ENCODE measurements at regions not wholly inside any gene's neighbourhood (a gene's known extent, or its start where the extent isn't known, plus 50 kb on each side); places are given as distances from the start of the nearest gene placed in this dataset.
"Not testable (repeated sequence)": the region's sequence is repeated elsewhere in the genome, so short reads cannot be mapped to it uniquely, and the experiment has no call there.

DNA sequence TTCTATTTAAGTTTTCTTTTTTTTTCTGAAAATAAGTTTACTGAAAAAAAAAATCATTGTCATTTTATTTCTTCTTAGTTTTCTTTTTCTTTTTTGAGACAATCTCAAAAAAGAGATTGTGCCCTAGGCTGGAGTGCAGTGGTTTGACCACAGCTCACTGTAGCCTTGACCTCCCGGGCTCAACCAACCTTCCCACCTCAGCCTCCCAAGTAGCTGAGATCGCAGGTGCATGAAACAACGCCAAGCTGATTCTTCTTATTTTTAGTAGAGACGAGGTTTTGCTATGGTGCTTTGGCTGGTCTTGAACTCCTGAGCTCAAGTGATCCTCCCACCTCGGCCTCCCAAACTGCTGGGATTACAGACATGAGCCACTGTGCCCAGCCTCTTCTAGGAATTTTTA lies 65.7 kb upstream of the OSTN start:
- no peaks in the 10 kb centered on the region for H3K9me3 ChIP-seq (ENCODE audit: insufficient read depth, low read depth, low read length)
- no peaks in the 10 kb centered on the region for H3K4me1 ChIP-seq (ENCODE audit: control insufficient read depth in 1 of 2, insufficient read depth in 2 of 2, low read length in 2 of 2)
- no peak overlapping the region for H3K4me3 ChIP-seq (ENCODE audit: low read depth, low read length)
- no peak overlapping the region for H3K18ac ChIP-seq (ENCODE audit: low read length)
- no peaks in the 10 kb centered on the region for H3K36me3 ChIP-seq (ENCODE audit: control insufficient read depth in 1 of 2, insufficient read depth in 2 of 2, low read length in 2 of 2)
- no peak overlapping the region for H4K8ac ChIP-seq (ENCODE audit: low read depth, low read length)
- no peak overlapping the region for H4K12ac ChIP-seq (ENCODE audit: low read depth, low read length)
- WGBS (ENCODE audit: extremely low coverage, insufficient coverage, insufficient read length), result no CpG with 5 or more reads among the region's 5 CpGs
- H2BK12ac ChIP-seq (ENCODE audit: low read length), result no peak overlapping the region
- no peak overlapping the region for H2AFZ ChIP-seq (ENCODE audit: insufficient read depth, low read length, poor library complexity)
- no peak overlapping the region for H3K9ac ChIP-seq (ENCODE audit: low read length)
- no peak overlapping the region for H3K4me2 ChIP-seq (ENCODE audit: low read length)
- no peak for DNase-seq
- H3K79me2 ChIP-seq (ENCODE audit: control insufficient read depth, insufficient read depth, low read length, poor library complexity), result no peaks in the 10 kb centered on the region
- H4K91ac ChIP-seq (ENCODE audit: low read depth, low read length), result no peak overlapping the region
- no peak overlapping the region for H3K27ac ChIP-seq (ENCODE audit: low read depth, low read length)
- no peak overlapping the region for H2AK5ac ChIP-seq (ENCODE audit: low read length)
- no peak overlapping the region for H2BK5ac ChIP-seq (ENCODE audit: low read depth, low read length, poor library complexity)
- no peak overlapping the region for H3K23ac ChIP-seq (ENCODE audit: low read length)
- H3K4ac ChIP-seq (ENCODE audit: low read depth, low read length), result no peak overlapping the region
- no peaks in the 10 kb centered on the region for H3K79me1 ChIP-seq (ENCODE audit: low read length)
- no peaks in the 10 kb centered on the region for H3K27me3 ChIP-seq (ENCODE audit: insufficient read depth, low read length)
- H3K14ac ChIP-seq (ENCODE audit: low read length), result no peak overlapping the region
- no peak overlapping the region for H2BK120ac ChIP-seq (ENCODE audit: insufficient read depth, low read length, poor library complexity)

GRCh38 chr3:191131305-191131704 lies 67.7 kb upstream of the OSTN start:
- no peak overlapping the region for H3K9ac ChIP-seq (ENCODE audit: low read length)
- no peak for DNase-seq
- H3K79me2 ChIP-seq (ENCODE audit: control insufficient read depth, insufficient read depth, low read length, poor library complexity), result no peaks in the 10 kb centered on the region
- H3K23ac ChIP-seq (ENCODE audit: low read length), result no peak overlapping the region
- no peaks in the 10 kb centered on the region for H3K79me1 ChIP-seq (ENCODE audit: low read length)
- no peak overlapping the region for H2BK5ac ChIP-seq (ENCODE audit: low read depth, low read length, poor library complexity)
- no peak overlapping the region for H4K8ac ChIP-seq (ENCODE audit: low read depth, low read length)
- no peak overlapping the region for H3K4me2 ChIP-seq (ENCODE audit: low read length)
- no peaks in the 10 kb centered on the region for H3K9me3 ChIP-seq (ENCODE audit: insufficient read depth, low read depth, low read length)
- H3K18ac ChIP-seq (ENCODE audit: low read length), result no peak overlapping the region
- H2AFZ ChIP-seq (ENCODE audit: insufficient read depth, low read length, poor library complexity), result no peak overlapping the region
- H2AK5ac ChIP-seq (ENCODE audit: low read length), result no peak overlapping the region
- H3K4ac ChIP-seq (ENCODE audit: low read depth, low read length), result no peak overlapping the region
- no peak overlapping the region for H4K12ac ChIP-seq (ENCODE audit: low read depth, low read length)
- no peak overlapping the region for H3K27ac ChIP-seq (ENCODE audit: low read depth, low read length)
- no peaks in the 10 kb centered on the region for H3K36me3 ChIP-seq (ENCODE audit: control insufficient read depth in 1 of 2, insufficient read depth in 2 of 2, low read length in 2 of 2)
- no peak overlapping the region for H4K91ac ChIP-seq (ENCODE audit: low read depth, low read length)
- no peaks in the 10 kb centered on the region for H3K27me3 ChIP-seq (ENCODE audit: insufficient read depth, low read length)
- no CpG with 5 or more reads among the region's 4 CpGs for WGBS (ENCODE audit: extremely low coverage, insufficient coverage, insufficient read length)
- no peak overlapping the region for H3K14ac ChIP-seq (ENCODE audit: low read length)
- H2BK12ac ChIP-seq (ENCODE audit: low read length), result no peak overlapping the region
- H3K4me3 ChIP-seq (ENCODE audit: low read depth, low read length), result no peak overlapping the region
- H2BK120ac ChIP-seq (ENCODE audit: insufficient read depth, low read length, poor library complexity), result no peak overlapping the region
- no peaks in the 10 kb centered on the region for H3K4me1 ChIP-seq (ENCODE audit: control insufficient read depth in 1 of 2, insufficient read depth in 2 of 2, low read length in 2 of 2)

DNA sequence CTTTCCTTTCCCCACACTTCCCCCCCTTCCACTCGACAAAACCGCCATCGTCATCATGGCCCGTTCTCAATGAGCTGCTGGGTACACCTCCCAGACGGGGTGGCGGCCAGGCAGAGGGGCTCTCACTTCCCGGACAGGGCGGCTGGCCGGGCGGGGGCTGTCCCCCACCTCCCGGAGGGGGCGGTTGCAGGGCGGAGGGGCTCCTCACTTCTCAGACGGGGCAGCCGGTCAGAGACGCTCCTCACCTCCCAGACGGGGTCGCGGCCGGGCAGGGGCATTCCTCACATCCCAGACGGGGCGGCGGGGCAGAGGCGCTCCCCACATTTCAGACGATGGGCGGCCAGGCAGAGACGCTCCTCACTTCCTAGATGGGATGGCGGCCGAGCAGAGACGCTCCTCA lies 74.2 kb upstream of the OSTN start:
- not testable (repeated sequence) for H3K27ac ChIP-seq (ENCODE audit: low read depth, low read length); H3K9ac ChIP-seq (ENCODE audit: low read length); H3K23ac ChIP-seq (ENCODE audit: low read length); H2BK120ac ChIP-seq (ENCODE audit: insufficient read depth, low read length, poor library complexity); H3K14ac ChIP-seq (ENCODE audit: low read length); H4K8ac ChIP-seq (ENCODE audit: low read depth, low read length); H3K4ac ChIP-seq (ENCODE audit: low read depth, low read length); H4K91ac ChIP-seq (ENCODE audit: low read depth, low read length); H3K18ac ChIP-seq (ENCODE audit: low read length); H3K4me1 ChIP-seq (ENCODE audit: control insufficient read depth in 1 of 2, insufficient read depth in 2 of 2, low read length in 2 of 2); H2BK5ac ChIP-seq (ENCODE audit: low read depth, low read length, poor library complexity); H3K36me3 ChIP-seq (ENCODE audit: control insufficient read depth in 1 of 2, insufficient read depth in 2 of 2, low read length in 2 of 2); H3K9me3 ChIP-seq (ENCODE audit: insufficient read depth, low read depth, low read length); H2AFZ ChIP-seq (ENCODE audit: insufficient read depth, low read length, poor library complexity); H3K27me3 ChIP-seq (ENCODE audit: insufficient read depth, low read length); H3K4me2 ChIP-seq (ENCODE audit: low read length); DNase-seq; H2BK12ac ChIP-seq (ENCODE audit: low read length); H3K79me1 ChIP-seq (ENCODE audit: low read length); H3K79me2 ChIP-seq (ENCODE audit: control insufficient read depth, insufficient read depth, low read length, poor library complexity); H4K12ac ChIP-seq (ENCODE audit: low read depth, low read length); H3K4me3 ChIP-seq (ENCODE audit: low read depth, low read length); H2AK5ac ChIP-seq (ENCODE audit: low read length)
- no CpG with 5 or more reads among the region's 30 CpGs for WGBS (ENCODE audit: extremely low coverage, insufficient coverage, insufficient read length)

DNA sequence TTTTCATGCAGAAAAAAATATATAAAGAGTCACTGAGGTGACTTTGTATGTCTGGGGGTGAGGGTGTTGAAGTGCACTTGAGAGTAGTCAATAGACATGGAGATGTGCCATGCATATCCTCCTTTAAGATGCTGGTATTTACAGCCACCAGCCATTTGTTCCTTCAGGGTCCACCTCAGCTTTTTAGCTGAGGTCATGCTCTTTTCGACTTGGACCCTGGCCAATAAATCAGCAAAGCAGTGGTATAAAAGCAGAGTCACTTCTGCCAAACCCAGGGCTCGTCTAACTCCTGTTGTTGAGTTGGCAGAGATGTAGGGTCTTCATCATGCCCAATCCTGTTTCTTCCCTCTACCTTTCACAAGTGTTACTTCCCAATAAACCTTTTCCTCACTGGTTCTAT lies 75.1 kb upstream of the OSTN start:
- Histone ChIP-seq H3K23ac (ENCODE audit: low read length) (no peak overlapping the region), H3K36me3 (ENCODE audit: control insufficient read depth in 1 of 2, insufficient read depth in 2 of 2, low read length in 2 of 2) (no peaks in the 10 kb centered on the region), H4K91ac (ENCODE audit: low read depth, low read length) (no peak overlapping the region), H3K9ac (ENCODE audit: low read length) (no peak overlapping the region), H3K27ac (ENCODE audit: low read depth, low read length) (no peak overlapping the region), H2BK5ac (ENCODE audit: low read depth, low read length, poor library complexity) (no peak overlapping the region), H4K12ac (ENCODE audit: low read depth, low read length) (no peak overlapping the region), H3K14ac (ENCODE audit: low read length) (no peak overlapping the region), H3K79me2 (ENCODE audit: control insufficient read depth, insufficient read depth, low read length, poor library complexity) (no peaks in the 10 kb centered on the region), H3K27me3 (ENCODE audit: insufficient read depth, low read length) (no peaks in the 10 kb centered on the region), H3K4me2 (ENCODE audit: low read length) (no peak overlapping the region), H3K4ac (ENCODE audit: low read depth, low read length) (no peak overlapping the region), H2BK120ac (ENCODE audit: insufficient read depth, low read length, poor library complexity) (no peak overlapping the region), H3K4me3 (ENCODE audit: low read depth, low read length) (no peak overlapping the region), H2AK5ac (ENCODE audit: low read length) (no peak overlapping the region), H3K79me1 (ENCODE audit: low read length) (no peaks in the 10 kb centered on the region), H3K9me3 (ENCODE audit: insufficient read depth, low read depth, low read length) (no peaks in the 10 kb centered on the region), H2AFZ (ENCODE audit: insufficient read depth, low read length, poor library complexity) (no peak overlapping the region), H4K8ac (ENCODE audit: low read depth, low read length) (no peak overlapping the region), H2BK12ac (ENCODE audit: low read length) (no peak overlapping the region), H3K4me1 (ENCODE audit: control insufficient read depth in 1 of 2, insufficient read depth in 2 of 2, low read length in 2 of 2) (no peaks in the 10 kb centered on the region), H3K18ac (ENCODE audit: low read length) (no peak overlapping the region)
- no CpG with 5 or more reads among the region's 2 CpGs for WGBS (ENCODE audit: extremely low coverage, insufficient coverage, insufficient read length)
- no peak for DNase-seq

- Histone ChIP-seq H3K14ac (ENCODE audit: low read length) (no peak overlapping the region), H3K4ac (ENCODE audit: low read depth, low read length) (no peak overlapping the region), H4K12ac (ENCODE audit: low read depth, low read length) (no peak overlapping the region), H2BK12ac (ENCODE audit: low read length) (no peak overlapping the region), H2BK120ac (ENCODE audit: insufficient read depth, low read length, poor library complexity) (no peak overlapping the region), H3K4me3 (ENCODE audit: low read depth, low read length) (no peak overlapping the region), H3K18ac (ENCODE audit: low read length) (no peak overlapping the region), H4K8ac (ENCODE audit: low read depth, low read length) (no peak overlapping the region), H3K27ac (ENCODE audit: low read depth, low read length) (no peak overlapping the region), H3K36me3 (ENCODE audit: control insufficient read depth in 1 of 2, insufficient read depth in 2 of 2, low read length in 2 of 2) (no peaks in the 10 kb centered on the region), H3K4me1 (ENCODE audit: control insufficient read depth in 1 of 2, insufficient read depth in 2 of 2, low read length in 2 of 2) (no peaks in the 10 kb centered on the region), H2BK5ac (ENCODE audit: low read depth, low read length, poor library complexity) (no peak overlapping the region), H3K79me2 (ENCODE audit: control insufficient read depth, insufficient read depth, low read length, poor library complexity) (no peaks in the 10 kb centered on the region), H2AK5ac (ENCODE audit: low read length) (no peak overlapping the region), H3K23ac (ENCODE audit: low read length) (no peak overlapping the region), H3K9me3 (ENCODE audit: insufficient read depth, low read depth, low read length) (no peaks in the 10 kb centered on the region), H2AFZ (ENCODE audit: insufficient read depth, low read length, poor library complexity) (no peak overlapping the region), H3K79me1 (ENCODE audit: low read length) (no peaks in the 10 kb centered on the region), H3K4me2 (ENCODE audit: low read length) (no peak overlapping the region), H3K27me3 (ENCODE audit: insufficient read depth, low read length) (no peaks in the 10 kb centered on the region), H4K91ac (ENCODE audit: low read depth, low read length) (no peak overlapping the region), H3K9ac (ENCODE audit: low read length) (no peak overlapping the region)
- no peak for DNase-seq
Measured at GRCh38 chr3:191123231-191123630, 75.8 kb upstream of the OSTN start.
